ENCODE measurements at regions not wholly inside any gene's neighbourhood (a gene's known extent, or its start where the extent isn't known, plus 50 kb on each side); places are given as distances from the start of the nearest gene placed in this dataset.
"Not testable (repeated sequence)": the region's sequence is repeated elsewhere in the genome, so short reads cannot be mapped to it uniquely, and the experiment has no call there.

- Histone ChIP-seq H3K27ac (peak overlapping the region in 4 of 21 experiments; percentile 12 to 66 (median 30)), H3K4me3 (peak overlapping the region in 3 of 7 experiments; percentile 21 to 32 (median 26))
Observed at GRCh38 chr17:6893382-6894205, 62.1 kb upstream of the TEKT1 start.

GRCh38 chr17:6894206-6894528 is 62.6 kb upstream of the TEKT1 start:
- peak overlapping the region in 4 of 21 experiments; percentile 12 to 66 (median 30) for H3K27ac ChIP-seq
- H3K4me3 ChIP-seq: peak overlapping the region in 3 of 7 experiments; percentile 21 to 32 (median 26)

GRCh38 chr17:6901086-6901485 is 69.6 kb upstream of the TEKT1 start:
- Histone ChIP-seq H3K4me3 (no peak overlapping the region), H3K27ac (no peak overlapping the region)

GRCh38 chr17:6903326-6903900 is 71.9 kb upstream of the TEKT1 start:
- Histone ChIP-seq H3K4me3 (no peak overlapping the region), H3K27ac (no peak overlapping the region)

- Histone ChIP-seq H3K4me3 (no peak overlapping the region), H3K27ac (no peak overlapping the region)
Observed at GRCh38 chr17:6908807-6909206, 77.3 kb upstream of the TEKT1 start.

- H3K4me3 ChIP-seq: no peak overlapping the region
- no peak overlapping the region for H3K27ac ChIP-seq
Observed at GRCh38 chr17:6910987-6911603, 79.6 kb upstream of the TEKT1 start.

- H3K27ac ChIP-seq: no peak overlapping the region
Observed at GRCh38 chr17:6912110-6913051, 80.9 kb upstream of the TEKT1 start.

GRCh38 chr17:6913608-6914443 is 82.0 kb upstream of the ALOX12 start:
- Histone ChIP-seq H3K27ac (no peak overlapping the region), H3K4me3 (peak overlapping the region in 2 of 7 experiments; percentile 19 to 31)

More at GRCh38 chr17:6912110-6913051, 80.9 kb upstream of the TEKT1 start:
- no peak overlapping the region for H3K4me3 ChIP-seq

- H3K4me3 ChIP-seq: no peak overlapping the region
- H3K27ac ChIP-seq: no peak overlapping the region
Observed at GRCh38 chr17:6914711-6915110, 81.1 kb upstream of the ALOX12 start.

GRCh38 chr17:6915620-6916019 is 80.2 kb upstream of the ALOX12 start:
- H3K27ac ChIP-seq: no peak overlapping the region
- no peak overlapping the region for H3K4me3 ChIP-seq

- Histone ChIP-seq H3K27ac (no peak overlapping the region), H3K4me3 (no peak overlapping the region)
Observed at GRCh38 chr17:6919158-6919557, 76.7 kb upstream of the ALOX12 start.

- no peak overlapping the region for H3K27ac ChIP-seq
- H3K4me3 ChIP-seq: no peak overlapping the region
Observed at GRCh38 chr17:6923385-6923784, 72.5 kb upstream of the ALOX12 start.

GRCh38 chr17:6924208-6924607 is 71.6 kb upstream of the ALOX12 start:
- Histone ChIP-seq H3K4me3 (no peak overlapping the region), H3K27ac (no peak overlapping the region)

GRCh38 chr17:6926667-6927066 is 69.2 kb upstream of the ALOX12 start:
- Histone ChIP-seq H3K4me3 (no peak overlapping the region), H3K27ac (no peak overlapping the region)

- Histone ChIP-seq H3K4me3 (no peak overlapping the region), H3K27ac (no peak overlapping the region)
Observed at GRCh38 chr17:6927290-6928126, 68.3 kb upstream of the ALOX12 start.

GRCh38 chr17:6928193-6928592 is 67.7 kb upstream of the ALOX12 start:
- H3K27ac ChIP-seq: no peak overlapping the region
- no peak overlapping the region for H3K4me3 ChIP-seq

- no peak overlapping the region for H3K27ac ChIP-seq
- no peak overlapping the region for H3K4me3 ChIP-seq
Observed at GRCh38 chr17:6930749-6931148, 65.1 kb upstream of the ALOX12 start.

- not testable (repeated sequence) for H3K4me3 ChIP-seq, H3K27ac ChIP-seq
Observed at GRCh38 chr17:6934544-6934943, 61.3 kb upstream of the ALOX12 start.
